Endothelial cell (in vitro differentiated cells): ENCODE measurements at regions not wholly inside any gene's neighbourhood (a gene's known extent, or its start where the extent isn't known, plus 50 kb on each side); places are given as distances from the start of the nearest gene placed in this dataset.

Experiments used
- DNase-seq: peaks from one replicate; pipeline ENCODE4 v3.0.0; 2021; ENCODE audit warnings: low spot score
- H3K27ac Mint-ChIP-seq: one replicate; pipeline ENCODE4 v1.8.0; 2021; ENCODE audit warnings: mixed read lengths, inconsistent platforms; ENCODE audit not compliant: unreplicated experiment
- H3K27me3 Mint-ChIP-seq: one replicate; pipeline ENCODE4 v1.8.0; 2021; ENCODE audit warnings: mild to moderate bottlenecking, moderate library complexity, mixed read lengths, inconsistent platforms; ENCODE audit not compliant: unreplicated experiment
- H3K36me3 Mint-ChIP-seq: one replicate; pipeline ENCODE4 v1.8.0; 2021; ENCODE audit warnings: mild to moderate bottlenecking, low read depth, mixed read lengths, inconsistent platforms; ENCODE audit not compliant: unreplicated experiment
- H3K4me1 Mint-ChIP-seq: one replicate; pipeline ENCODE4 v1.8.0; 2021; ENCODE audit warnings: mild to moderate bottlenecking, mixed read lengths, inconsistent platforms; ENCODE audit not compliant: unreplicated experiment
- H3K4me3 Mint-ChIP-seq: one replicate; pipeline ENCODE4 v1.8.0; 2021; ENCODE audit warnings: mild to moderate bottlenecking, mixed read lengths, inconsistent platforms; ENCODE audit not compliant: unreplicated experiment
- H3K9me3 Mint-ChIP-seq: one replicate; pipeline ENCODE4 v1.8.0; 2021; ENCODE audit warnings: mixed read lengths, inconsistent platforms; ENCODE audit not compliant: unreplicated experiment
- TF ChIP-seq, protein P1 (sequence below): fragments of 200-600 bp; sonication (generic); IDR thresholded peaks from one replicate; pipeline ENCODE4 v1.5.0; 2021; ENCODE audit warnings: antibody characterized with exemption; ENCODE audit not compliant: unreplicated experiment

DNA sequence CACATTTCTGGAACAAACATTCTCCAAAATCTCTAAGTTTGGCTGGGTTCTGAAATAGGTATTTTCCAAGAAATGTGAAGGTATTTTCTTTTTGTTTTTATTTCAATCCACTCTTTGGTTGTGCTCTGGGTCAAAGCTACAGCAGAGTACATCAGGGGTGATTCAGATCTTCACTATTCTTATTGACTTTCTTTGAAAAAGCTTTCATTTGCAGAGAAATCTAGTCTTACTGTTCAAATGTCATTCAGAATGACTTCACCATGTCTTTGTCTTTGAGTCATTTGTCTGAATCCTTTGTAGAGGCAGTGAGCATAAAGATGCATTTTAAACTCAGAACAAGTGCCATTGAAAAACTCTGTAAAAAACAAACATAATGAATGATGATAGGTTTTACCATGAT lies 547.2 kb upstream of the ADGRL3 start:
- H3K27ac Mint-ChIP-seq: no peak overlapping the region
- no peak overlapping the region for H3K4me3 Mint-ChIP-seq
- TF ChIP-seq, protein P1, sequence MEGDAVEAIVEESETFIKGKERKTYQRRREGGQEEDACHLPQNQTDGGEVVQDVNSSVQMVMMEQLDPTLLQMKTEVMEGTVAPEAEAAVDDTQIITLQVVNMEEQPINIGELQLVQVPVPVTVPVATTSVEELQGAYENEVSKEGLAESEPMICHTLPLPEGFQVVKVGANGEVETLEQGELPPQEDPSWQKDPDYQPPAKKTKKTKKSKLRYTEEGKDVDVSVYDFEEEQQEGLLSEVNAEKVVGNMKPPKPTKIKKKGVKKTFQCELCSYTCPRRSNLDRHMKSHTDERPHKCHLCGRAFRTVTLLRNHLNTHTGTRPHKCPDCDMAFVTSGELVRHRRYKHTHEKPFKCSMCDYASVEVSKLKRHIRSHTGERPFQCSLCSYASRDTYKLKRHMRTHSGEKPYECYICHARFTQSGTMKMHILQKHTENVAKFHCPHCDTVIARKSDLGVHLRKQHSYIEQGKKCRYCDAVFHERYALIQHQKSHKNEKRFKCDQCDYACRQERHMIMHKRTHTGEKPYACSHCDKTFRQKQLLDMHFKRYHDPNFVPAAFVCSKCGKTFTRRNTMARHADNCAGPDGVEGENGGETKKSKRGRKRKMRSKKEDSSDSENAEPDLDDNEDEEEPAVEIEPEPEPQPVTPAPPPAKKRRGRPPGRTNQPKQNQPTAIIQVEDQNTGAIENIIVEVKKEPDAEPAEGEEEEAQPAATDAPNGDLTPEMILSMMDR: no peak
- no peaks in the 10 kb centered on the region for H3K36me3 Mint-ChIP-seq
- no peak for DNase-seq
- H3K9me3 Mint-ChIP-seq: no peaks in the 10 kb centered on the region
- H3K27me3 Mint-ChIP-seq: no peaks in the 10 kb centered on the region
- peaks cover 5% of the 10 kb centered on the region for H3K4me1 Mint-ChIP-seq

DNA sequence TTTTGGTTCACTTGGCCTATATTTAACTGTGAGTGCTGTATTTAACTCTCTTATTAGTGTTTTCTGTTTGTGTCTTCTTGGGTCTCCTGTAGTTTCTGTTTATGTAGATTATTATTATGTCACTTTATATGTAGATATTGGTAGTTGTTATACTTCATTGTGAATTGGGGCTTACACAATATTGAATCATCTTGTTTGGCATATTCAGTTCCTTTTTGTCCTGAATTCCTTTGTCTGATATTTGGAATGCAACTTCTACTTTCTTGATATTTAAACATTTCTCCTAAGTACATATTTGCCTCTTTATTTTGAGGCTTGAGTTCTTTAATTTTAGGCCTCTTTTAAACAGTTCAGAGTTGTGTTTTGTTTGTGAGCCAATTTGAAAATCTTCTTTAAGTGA lies 544.8 kb upstream of the ADGRL3 start:
- H3K9me3 Mint-ChIP-seq: no peaks in the 10 kb centered on the region
- no peak overlapping the region for H3K4me3 Mint-ChIP-seq
- no peak for DNase-seq
- H3K36me3 Mint-ChIP-seq: no peaks in the 10 kb centered on the region
- no peaks in the 10 kb centered on the region for H3K27me3 Mint-ChIP-seq
- TF ChIP-seq, protein P1: no peak
- no peak overlapping the region for H3K27ac Mint-ChIP-seq
- peaks cover 5% of the 10 kb centered on the region for H3K4me1 Mint-ChIP-seq

DNA sequence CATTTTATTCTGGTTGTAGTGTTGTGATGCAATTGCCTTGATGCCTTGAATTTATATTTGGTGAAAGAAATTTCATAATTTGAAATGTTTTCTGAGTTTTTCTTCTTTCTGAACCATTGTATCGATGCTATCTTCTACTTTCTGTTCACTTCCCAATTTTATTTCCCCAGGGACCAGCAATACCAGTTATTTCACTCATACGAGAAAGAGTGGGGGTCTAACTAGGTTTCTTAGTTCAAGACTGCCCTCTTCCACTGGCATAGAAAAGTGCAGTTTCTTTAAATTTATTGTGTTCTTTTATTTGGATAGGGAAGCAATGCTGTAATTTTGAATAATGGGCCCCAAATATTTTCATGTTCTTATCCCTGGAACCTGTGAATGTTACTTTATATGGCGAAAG lies 544.0 kb upstream of the ADGRL3 start:
- Mint-ChIP-seq H3K9me3 (no peaks in the 10 kb centered on the region), H3K4me3 (no peak overlapping the region), H3K36me3 (no peaks in the 10 kb centered on the region), H3K4me1 (peaks cover 5% of the 10 kb centered on the region), H3K27ac (no peak overlapping the region), H3K27me3 (no peaks in the 10 kb centered on the region)
- DNase-seq: no peak
- TF ChIP-seq, protein P1: no peak

DNA sequence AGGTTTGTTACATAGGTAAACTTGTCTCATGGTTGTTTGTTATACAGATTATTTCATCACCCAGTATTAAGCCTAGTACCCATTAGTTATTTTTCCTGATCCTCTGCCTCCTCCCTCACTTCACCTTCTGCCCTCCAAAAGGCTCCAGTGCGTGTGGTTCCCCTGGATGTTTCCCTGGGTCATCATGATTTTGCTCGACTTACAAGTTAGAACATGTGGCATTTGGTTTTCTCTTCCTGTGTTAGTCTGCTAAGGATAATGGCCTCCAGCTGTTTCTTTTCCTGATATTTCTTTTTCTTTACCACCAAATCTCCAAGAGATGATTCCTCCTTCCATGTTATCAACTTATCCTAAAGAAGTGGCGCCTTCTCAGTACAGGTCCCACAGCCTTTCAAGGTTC lies 543.1 kb upstream of the ADGRL3 start:
- DNase-seq: no peak
- Mint-ChIP-seq H3K27ac (no peak overlapping the region), H3K9me3 (no peaks in the 10 kb centered on the region), H3K36me3 (no peaks in the 10 kb centered on the region), H3K4me3 (no peak overlapping the region), H3K27me3 (no peaks in the 10 kb centered on the region), H3K4me1 (peaks cover 5% of the 10 kb centered on the region)
- TF ChIP-seq, protein P1: no peak

DNA sequence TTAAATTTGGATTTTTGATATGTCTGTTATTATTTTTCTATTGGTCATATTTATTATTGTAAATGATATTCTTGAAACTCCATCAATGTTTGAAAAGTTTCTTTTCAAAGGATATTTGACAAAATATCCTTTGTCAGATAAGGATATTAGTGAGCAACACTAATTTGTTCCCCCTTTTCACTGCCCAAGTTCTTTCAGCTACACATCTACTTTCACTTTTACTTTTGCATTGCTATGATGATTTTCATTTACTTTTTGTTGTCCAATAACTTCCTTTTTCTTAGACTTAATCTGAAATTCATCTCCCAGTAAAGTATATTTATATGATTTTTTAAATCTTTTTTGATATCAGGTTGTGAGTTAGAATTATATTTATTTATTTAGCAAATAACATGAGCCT lies 542.3 kb upstream of the ADGRL3 start:
- Mint-ChIP-seq H3K4me1 (peaks cover 5% of the 10 kb centered on the region), H3K27ac (no peak overlapping the region), H3K27me3 (no peaks in the 10 kb centered on the region), H3K9me3 (no peaks in the 10 kb centered on the region), H3K36me3 (no peaks in the 10 kb centered on the region), H3K4me3 (no peak overlapping the region)
- TF ChIP-seq, protein P1: no peak
- DNase-seq: no peak
